ENCODE measurements at regions not wholly inside any gene's neighbourhood (a gene's known extent, or its start where the extent isn't known, plus 50 kb on each side); places are given as distances from the start of the nearest gene placed in this dataset.
"Not testable (repeated sequence)": the region's sequence is repeated elsewhere in the genome, so short reads cannot be mapped to it uniquely, and the experiment has no call there.

DNA sequence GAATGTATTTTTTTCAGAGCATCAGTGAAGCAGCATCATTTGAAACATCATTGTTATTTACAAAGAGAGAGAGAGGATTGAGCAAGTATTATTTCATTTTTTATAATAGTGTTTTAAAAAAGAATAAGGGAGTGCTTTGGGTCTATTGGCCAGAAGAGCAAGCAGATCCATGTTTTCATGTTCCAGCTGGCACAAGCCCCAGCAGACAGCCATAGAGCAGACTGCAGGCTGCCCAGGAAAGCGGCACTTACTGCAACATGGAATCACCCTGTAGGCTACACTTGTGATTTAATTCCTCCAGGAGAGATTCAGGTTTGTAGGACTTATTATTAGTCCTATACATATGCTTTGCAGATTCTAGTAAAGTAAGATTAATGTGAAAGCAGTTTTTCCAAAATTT is 407.0 kb upstream of the GRAMD2B start:
- no peak for DNase-seq (ENCODE audit: low read depth)

DNA sequence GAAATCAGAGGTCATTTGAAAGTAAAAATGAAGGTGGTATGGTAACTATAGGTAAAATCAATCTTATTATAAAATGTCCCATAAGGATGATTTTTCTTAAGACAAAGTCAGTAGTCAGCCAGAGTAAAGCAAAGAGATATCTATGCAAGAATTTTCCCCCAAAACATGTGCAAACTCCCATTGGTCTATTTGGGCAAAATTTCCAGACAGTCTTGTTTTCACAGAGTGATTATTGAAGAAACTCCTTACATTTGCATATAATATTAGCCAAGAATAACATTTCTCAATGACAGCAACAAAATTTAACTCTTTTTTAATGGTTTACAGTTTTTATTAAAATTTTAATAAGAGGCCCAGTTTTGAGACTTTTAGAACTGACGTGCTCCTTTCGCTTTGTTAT is 406.1 kb upstream of the GRAMD2B start:
- DNase-seq (ENCODE audit: low read depth) = no peak

DNA sequence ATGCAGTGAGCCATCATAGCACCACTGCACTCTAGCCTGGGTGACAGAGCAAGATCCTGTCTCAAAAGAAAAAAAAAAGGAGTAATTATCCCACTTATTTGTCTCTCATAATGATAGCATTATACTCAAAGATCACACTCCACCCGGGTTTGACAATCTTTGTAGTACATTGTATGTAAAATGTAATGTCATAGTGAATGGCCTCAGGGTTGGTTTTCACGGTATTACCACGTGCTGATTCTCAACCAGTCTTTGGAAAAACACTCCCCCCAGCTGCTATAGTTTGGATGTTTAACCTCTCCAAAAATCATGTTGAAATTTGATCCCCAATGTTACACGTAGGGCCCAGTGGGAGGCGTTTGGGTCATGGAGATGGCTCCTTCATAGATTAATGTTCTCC is 402.4 kb upstream of the GRAMD2B start:
- DNase-seq (ENCODE audit: low read depth) = no peak

DNA sequence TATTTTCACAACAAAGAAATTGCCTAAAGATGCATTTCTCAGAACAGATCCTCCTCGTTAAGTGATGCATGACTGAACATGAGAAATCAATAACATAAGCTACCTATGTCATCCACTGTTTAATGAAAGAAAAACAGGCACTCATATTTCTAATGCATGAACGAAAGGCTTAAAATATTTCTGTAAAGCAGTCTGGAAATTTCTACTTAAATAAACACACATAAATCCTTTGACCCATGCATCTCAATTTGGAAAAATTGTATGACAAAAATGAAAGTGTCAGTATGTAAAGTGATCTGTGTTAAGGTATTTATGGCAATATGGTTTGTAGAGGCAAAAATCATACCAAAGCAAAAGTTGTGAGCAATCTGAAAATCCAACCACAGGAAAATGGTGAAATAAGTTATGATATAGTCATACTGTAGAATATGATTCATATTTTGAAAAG is 399.2 kb upstream of the GRAMD2B start:
- no peak for DNase-seq (ENCODE audit: low read depth)

DNA sequence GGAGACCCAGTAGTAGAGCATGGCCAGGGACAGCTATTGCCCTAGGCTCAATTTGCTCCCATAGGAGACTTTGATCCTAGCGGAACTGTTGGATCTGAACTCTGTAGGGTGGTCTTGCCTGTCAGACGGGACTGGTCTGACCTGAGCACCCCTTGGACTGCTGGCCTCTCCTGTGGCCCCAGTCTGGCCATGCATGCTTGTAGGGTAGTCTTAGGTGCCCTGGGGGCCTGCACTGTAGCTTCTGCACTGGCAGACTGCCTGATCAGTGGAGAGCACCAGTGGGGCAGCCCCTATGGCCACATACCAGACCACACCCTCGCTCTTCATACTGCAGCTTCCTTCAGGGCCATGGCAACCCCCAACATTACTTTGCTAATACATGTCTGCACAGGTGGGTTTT is 396.1 kb upstream of the GRAMD2B start:
- DNase-seq (ENCODE audit: low read depth) = no peak

DNA sequence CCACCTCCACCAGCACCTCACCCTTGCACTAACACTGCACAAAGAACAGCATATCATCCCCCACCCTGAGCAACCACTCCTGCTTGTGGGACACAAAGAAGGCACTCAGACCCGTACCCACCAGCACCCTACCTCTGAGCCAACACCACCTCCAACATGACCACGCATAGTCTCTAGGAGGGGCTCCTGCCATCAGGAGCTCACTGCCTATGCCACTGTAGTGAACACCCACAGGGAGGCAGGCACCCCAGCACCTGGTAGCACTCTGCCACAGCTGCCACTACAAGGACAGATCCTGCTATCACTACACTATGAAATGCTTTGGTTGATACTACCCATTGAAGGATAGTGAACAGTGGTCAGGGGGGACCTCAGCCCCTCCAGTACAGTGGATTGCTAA is 395.6 kb upstream of the GRAMD2B start:
- no peak for DNase-seq (ENCODE audit: low read depth)

DNA sequence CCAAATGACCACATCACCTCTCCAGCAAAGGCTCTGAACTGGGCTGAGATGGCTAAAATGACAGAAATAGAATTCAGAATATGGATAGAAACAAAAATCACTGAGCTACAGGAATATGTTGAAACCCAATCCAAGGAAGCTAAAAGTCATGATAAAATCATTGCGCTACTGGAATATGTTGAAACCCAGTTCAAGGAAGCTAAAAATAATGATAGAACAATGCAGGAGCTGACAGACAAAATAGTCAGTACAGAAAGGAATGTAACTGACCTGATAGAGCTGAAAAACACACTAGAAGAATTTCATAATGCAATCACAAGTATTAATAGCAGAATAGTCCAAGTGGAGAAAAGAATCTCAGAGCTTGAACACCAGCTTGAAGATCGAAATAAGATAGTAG is 394.9 kb upstream of the GRAMD2B start:
- no peak for DNase-seq (ENCODE audit: low read depth)

DNA sequence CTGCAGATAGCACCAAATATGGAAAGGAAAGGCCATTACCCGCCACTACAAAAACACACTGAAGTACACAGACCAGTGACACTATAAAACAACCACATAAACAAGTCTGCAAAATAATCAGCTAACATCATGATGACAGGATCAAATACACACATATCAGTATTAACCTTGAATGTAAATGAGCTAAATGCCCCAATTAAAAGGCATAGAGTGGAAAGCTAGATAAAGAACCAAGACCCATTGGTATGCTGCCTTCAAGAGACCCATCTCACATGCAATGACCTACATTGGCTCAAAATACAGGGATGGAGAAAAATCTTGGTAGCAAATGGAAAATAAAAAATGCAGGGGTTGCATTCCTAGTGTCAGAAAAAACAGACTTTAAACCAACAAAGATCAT is 393.9 kb upstream of the GRAMD2B start:
- not testable (repeated sequence) for DNase-seq (ENCODE audit: low read depth)

DNA sequence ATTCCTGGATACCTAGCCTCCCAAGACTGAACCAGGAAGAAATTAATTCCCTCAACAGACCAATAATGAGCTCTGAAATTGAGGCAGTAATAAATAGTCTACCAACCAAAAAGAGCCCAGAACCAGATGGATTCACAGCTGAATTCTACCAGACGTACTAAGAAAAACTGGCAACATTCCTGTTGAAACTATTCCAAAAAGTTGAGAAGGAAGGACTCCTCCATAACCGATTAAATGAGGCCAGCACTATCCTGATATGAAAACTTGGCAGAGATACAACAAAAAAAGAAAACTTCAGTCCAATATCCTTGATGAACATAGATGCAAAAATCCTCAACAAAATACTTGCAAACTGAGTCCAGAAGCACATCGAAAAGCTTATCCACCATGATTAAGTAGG is 392.5 kb upstream of the GRAMD2B start:
- DNase-seq (ENCODE audit: low read depth) = no peak

DNA sequence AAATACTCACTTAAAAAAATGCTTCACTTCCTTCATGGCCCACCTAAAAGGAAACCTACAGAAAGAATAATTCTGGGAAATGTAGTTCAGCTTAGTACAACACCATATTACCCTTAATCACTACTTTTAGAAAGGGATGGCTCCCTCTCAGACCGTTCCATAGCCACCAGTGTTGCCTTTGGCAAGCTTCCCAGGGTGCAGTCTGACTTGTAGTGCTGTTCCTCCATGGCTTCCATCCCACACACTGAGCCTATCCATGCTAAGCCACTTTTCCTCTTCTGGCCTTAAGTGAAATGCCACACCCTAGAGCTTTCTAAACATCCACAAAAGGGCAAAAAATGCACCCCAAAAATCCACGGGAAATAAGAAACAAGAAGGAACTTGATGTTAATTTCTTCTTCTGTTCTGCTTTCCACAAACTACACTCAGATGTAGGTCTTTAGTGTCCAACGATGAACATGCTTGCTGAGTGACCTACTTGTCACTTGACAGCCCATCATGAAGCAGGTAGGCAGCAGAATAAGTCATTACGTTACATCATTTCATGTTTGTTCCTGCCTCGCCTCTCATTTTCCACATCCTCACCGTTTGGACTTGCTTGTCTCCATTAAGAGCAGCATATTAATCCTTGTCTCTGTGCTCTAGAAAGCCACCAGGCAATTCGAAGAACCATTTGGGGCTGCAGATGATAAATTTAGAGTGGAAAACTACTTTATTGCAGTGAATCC is 391.1 kb upstream of the GRAMD2B start:
- no peak for DNase-seq (ENCODE audit: low read depth)

DNA sequence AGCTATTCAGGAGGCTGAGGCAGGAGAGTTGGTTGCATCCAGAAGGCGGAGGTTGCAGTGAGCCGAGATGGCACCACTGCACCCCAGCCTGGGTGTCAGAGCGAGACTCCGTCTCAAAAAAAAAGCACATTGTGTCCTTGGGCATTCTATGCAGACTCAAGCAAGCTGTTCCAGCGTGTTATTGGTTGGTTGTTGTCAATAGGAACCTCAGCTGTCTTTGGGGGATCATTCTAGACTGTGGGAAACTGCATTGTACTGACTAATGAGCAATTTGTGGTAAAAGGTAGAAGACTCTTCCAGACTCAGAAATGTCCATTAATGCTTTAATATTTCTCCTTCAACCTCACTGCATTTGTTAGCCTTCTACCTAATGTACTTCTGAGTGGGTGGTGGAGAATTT is 379.5 kb upstream of the GRAMD2B start:
- DNase-seq (ENCODE audit: low read depth) = no peak

DNA sequence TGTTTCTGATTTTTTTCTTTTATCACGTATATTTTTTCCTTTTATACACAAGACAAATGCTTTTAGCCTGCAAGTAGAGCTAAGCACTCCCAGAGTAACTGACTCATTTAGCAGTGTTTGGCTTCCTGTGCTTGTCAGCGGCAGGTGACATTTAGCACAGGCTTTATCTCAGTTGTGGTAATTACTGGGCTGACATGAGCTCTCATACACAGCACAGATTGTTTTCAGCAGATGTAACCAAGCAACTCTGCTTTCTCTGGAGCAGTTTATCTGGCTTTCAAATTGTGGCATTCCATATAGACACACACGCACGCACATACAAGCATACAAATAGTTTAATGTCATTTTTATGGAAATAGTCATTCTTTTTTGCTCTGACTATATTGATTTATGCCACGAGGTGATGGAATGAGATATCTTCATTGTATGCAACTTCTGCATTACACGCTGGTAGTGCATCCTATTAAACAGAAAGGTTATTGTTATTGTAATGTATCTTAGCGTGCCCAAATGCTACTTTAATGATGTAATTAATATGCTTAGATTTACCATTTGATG is 379.0 kb upstream of the GRAMD2B start:
- DNase-seq (ENCODE audit: low read depth) = no peak

DNA sequence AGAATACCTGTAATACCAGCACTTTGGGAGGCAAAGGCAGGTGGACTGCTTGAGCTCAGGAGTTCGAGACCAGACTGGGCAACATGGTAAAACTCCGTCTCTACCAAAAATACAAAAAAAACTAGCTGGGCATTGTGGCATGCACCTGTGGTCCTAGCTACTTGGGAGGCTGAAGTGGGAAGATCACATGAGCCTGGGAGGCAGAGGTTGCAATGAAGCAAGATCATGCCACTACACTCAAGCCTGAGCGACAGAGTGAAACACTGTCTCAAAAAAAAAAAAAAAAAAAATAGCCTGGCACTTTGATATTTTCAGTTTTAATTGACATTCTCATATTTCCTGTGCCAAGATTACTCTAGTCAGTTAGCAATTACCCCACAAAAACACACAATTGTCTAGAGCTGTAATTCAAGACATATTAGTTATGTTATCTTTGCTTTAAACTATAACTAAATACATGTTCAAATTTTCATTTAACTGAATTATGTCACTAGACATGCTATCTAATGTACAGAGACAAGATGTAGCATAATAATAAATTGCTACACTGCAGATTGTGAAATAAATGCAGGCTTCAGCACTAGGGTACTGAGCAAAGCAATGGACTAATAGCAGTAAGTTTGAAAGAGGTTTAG is 378.2 kb upstream of the GRAMD2B start:
- DNase-seq (ENCODE audit: low read depth) = no peak

DNA sequence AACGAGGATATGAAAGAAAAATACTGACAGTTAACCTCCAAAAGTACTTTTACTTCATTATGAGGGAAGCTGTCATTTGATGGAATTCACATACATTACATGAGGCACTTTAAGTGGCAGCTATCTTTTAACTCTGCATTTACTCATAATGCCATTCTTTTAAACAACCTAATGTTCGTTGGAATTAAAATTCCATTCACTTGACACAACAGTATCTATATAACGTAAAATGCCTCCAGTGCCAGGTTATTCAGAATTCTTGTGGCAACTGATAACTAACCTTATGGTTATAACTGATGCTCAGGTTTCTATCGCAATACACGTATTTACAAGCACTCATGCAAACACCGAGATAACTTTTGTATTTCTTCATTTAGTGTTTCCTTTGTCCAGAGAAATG is 376.9 kb upstream of the GRAMD2B start:
- DNase-seq (ENCODE audit: low read depth) = no peak

DNA sequence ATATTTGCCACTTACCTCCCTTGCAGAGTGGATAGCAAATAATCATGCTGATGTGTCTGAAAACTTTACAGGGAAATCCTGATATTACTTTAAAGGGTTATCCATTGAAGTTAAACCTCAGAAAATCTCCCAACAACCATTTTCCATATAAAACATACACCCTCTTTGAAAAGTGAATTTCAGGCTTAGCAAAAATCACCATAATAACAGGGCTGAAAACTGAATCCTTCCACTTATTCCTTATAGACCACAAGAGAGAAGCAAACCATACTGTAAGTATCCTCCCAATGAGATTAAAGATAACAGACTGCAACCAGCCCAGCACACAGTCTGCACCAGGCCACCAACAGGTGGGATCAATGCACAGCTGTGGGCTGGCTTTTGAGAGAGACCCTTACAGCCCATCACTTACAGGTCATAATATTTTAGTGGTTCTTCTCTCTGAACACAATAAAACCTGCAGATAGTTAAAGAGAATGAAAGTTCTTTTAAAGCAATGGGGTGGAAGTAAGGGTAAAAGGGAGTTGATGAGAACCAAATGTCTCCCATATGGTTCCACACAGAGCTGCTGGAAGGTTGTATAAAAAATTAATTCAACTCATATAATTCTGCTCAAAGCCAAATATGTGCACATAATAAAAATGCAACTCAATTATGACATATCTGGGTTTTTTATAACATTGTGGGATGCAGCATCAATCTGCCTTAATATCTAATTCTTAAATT is 376.2 kb upstream of the GRAMD2B start:
- no peak for DNase-seq (ENCODE audit: low read depth)

DNA sequence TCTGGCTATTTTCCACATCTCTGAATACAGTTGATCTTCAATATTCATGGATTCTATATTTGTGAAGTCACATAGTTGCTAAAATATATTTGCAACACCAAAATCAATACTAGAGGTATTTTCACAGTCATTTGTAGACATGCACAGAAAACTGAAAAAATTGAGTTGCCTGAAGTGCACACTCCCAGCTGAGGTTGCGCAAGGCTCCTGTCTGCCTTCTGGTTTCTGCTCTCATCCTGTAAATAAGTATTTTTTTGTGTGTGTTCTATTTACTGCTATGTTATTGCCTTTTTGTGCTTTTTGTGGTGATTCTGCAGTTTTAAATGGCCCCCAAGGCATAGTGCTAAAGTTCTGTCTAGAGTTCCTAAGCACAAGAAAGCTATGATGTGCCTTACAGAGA is 371.1 kb upstream of the GRAMD2B start:
- DNase-seq (ENCODE audit: low read depth) = no peak

DNA sequence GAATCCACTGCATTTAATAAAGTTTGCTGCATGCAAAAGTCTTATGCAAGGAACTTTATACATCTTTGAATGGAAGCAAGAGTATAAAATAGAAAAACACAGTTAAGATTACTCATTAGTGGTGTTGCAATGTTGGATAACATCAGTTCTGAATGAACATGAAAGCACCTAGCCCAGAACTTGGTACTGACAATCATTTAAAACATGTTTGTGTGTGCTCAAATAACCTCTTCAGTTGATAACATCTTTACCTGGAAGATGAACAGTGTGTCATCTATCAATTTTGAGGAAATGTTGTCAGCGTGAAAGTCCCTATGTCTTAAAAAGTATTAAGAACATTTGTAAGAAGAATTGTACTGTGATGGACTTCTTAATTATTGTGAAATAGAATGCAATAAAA is 370.4 kb upstream of the GRAMD2B start:
- DNase-seq (ENCODE audit: low read depth) = no peak

DNA sequence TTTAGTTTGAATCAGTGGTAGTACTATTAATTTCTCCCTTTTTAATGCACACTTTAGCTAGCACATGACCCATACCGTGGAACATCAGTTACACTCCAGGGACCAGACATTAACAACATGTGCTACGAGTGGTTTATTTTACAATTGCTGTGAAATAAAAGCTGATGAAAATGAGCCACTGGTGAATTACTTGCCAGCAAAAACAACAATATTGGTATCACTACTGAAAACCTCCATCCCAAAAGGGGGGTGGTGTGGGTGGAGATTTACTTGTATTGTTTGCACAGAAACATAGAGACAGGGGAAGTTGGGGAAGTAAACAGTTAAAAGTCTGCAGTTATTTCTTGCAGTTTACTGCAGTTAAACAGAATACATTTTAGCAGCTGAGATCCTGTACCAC is 369.6 kb upstream of the GRAMD2B start:
- DNase-seq (ENCODE audit: low read depth) = no peak

DNA sequence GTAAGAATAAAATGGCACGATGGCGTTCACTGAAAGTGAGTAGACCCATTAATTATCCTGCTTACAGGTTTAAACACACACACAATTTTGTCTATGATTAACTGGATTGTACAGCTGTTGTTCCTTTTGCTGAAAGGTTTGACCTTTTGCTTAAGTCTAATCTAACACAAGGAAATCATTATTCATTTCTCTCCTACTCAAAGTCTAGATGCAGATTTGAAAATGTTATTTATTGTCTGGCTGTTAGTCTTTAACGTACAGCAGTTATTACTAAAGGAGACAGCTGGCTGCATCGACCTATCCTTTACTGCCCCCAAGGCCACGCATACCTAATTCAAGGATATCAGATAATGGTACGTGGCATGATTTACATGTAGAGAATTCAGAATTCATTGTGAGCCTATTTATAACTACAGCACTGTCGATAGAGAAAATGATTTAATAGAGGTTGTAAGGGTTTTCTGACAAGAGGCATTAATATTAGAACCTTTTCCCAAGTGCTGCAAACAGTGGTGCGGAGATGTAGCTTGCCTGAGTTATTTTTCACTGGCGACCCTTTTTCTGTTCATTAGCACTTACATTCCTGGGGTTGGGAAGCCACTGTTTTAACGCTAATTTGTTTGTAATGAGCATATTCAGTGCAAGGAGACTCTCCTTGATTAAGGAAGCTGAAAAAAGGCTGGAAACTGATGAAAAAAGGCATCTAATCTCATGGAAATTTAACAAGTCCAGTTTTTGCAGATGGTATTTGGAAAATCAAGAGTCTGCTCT is 368.4 kb upstream of the GRAMD2B start:
- no peak for DNase-seq (ENCODE audit: low read depth)

DNA sequence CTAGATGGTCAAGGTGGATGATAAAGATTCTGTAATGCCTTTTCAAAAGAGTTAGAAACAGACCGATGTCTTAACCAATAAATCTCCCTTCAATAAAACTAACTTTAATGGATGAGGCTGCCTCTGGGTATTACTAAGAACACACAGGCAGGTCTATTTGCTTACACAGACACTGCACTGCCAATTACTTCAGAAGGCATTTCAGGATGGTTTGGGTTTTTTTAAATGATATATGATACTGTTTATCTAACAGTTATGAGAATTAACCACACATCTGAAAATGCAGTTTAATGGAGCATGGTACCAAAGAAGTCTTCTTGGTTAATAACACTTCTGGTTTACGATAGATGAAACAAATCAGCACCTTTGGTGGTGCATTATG is 367.9 kb upstream of the GRAMD2B start:
- no peak for DNase-seq (ENCODE audit: low read depth)

DNA sequence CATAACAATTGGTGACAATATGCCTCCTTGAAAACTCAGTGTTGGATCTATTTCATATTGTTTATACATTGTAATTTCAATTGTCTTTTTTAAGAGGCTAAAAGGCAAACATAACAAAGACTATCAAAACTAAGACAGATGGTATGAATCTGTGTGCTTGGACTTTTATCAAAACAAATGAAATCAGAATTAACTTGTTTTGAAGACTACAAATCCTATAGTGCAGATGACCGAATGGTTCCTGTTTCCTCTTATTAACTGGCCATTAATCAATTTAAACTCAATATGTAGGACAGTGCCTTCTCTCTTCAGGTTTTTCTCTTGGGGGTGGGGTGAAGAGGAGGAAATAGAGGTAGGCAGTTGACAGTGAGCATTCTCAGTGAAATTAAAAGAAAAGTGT is 366.9 kb upstream of the GRAMD2B start:
- DNase-seq (ENCODE audit: low read depth) = no peak

DNA sequence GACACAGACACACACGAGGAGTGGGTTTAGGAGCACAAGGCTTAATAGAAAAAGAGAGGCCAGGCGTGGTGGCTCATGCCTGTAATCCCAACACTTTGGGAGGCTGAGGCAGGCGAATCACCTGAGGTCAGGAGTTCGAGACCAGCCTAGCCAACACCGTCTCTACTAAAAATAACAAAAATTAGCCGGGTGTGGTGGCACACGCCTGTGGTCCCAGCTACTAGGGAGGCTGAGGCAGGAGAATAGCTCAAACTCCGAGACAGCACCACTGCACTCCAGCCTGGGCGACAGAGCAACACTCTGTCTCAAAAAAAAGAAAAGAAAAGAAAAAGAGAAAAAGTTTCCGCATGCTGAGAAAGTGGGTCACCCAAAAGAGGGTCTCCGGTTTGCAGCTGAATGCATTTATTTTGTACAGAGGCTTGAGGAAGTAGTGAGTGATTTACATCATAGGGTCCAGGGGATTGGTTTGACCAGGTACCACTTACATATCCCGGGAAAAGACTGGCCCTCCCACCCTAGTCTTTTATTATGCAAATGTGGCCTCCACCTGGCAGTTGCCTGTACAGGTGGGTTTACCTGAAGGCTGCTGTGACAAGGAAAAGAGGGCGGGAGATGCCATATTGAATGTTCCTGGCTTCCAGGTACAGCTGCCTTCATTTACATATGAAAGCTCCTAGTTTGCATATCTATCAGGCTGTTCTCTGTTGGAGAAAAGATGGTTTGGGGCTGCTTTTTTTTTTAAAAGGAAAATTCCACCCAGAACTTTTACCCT is 366.2 kb upstream of the GRAMD2B start:
- no peak for DNase-seq (ENCODE audit: low read depth)
